VCaP (cell line): ENCODE measurements at regions not wholly inside any gene's neighbourhood (a gene's known extent, or its start where the extent isn't known, plus 50 kb on each side); places are given as distances from the start of the nearest gene placed in this dataset.
"Not testable (repeated sequence)": the region's sequence is repeated elsewhere in the genome, so short reads cannot be mapped to it uniquely, and the experiment has no call there.

Source experiments
- H3K27ac ChIP-seq: fragments of 450-650 bp; 2 replicates; pipeline ENCODE4 v1.5.1; 2017
- TF ChIP-seq, protein P1 (sequence below): fragments of 450-650 bp; conservative IDR thresholded peaks from 2 replicates; pipeline ENCODE4 v1.5.1; 2017; ENCODE audit warnings: mild to moderate bottlenecking, moderate library complexity

DNA sequence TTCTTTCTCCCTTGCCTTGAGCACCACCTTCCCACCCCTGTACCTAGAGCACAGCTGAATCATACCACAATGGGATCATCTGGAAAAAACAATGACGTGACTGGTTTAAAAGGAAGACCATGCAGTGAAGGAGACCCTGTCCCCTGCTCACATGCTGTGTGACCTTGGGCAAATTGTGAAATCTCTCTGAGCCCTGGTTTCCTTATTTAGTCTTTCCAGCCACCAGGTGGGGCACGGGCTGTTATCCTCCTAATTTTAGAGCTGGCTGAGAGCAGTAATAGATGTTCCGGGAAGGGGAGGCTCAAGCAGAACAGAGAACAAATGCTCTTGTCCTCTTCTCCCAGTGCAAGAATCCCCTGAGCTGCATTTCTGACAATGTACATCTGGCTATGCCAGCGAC, 198.3 kb downstream of the RPS24 start:
- TF ChIP-seq, protein P1, sequence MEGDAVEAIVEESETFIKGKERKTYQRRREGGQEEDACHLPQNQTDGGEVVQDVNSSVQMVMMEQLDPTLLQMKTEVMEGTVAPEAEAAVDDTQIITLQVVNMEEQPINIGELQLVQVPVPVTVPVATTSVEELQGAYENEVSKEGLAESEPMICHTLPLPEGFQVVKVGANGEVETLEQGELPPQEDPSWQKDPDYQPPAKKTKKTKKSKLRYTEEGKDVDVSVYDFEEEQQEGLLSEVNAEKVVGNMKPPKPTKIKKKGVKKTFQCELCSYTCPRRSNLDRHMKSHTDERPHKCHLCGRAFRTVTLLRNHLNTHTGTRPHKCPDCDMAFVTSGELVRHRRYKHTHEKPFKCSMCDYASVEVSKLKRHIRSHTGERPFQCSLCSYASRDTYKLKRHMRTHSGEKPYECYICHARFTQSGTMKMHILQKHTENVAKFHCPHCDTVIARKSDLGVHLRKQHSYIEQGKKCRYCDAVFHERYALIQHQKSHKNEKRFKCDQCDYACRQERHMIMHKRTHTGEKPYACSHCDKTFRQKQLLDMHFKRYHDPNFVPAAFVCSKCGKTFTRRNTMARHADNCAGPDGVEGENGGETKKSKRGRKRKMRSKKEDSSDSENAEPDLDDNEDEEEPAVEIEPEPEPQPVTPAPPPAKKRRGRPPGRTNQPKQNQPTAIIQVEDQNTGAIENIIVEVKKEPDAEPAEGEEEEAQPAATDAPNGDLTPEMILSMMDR = peak; percentile 22; the same call in 1 of the 2 replicates
- no peak overlapping the region for H3K27ac ChIP-seq

DNA sequence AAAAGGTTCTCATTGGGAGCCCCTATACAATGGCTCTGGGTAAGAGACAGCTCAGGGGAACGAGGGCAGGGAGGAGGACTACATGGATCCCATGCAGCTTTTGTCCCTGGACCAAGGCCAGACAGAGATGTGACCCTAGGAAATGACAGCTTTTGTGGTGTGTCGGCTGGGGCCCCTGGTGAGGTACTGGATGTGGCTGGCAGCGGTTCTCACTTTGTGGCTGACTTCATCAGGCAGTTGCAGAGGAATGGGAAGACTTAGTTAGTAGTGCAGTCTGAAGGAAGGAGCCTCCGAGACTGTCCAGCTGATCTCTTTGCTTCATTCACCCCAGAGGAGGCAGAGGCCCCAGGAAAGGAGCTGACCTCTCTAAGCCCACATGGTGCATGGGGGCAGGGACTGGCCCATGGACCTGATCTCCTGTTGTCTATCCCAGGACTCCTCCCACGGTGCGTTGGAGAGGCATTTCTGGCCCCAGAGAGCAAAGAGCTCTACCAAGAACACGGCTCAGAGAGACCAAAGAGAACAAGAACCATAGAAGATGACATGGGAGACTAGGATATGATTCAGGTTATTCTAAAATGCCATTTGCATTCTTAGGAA, 202.9 kb downstream of the RPS24 start:
- H3K27ac ChIP-seq = no peak overlapping the region
- TF ChIP-seq, protein P1 = no peak

DNA sequence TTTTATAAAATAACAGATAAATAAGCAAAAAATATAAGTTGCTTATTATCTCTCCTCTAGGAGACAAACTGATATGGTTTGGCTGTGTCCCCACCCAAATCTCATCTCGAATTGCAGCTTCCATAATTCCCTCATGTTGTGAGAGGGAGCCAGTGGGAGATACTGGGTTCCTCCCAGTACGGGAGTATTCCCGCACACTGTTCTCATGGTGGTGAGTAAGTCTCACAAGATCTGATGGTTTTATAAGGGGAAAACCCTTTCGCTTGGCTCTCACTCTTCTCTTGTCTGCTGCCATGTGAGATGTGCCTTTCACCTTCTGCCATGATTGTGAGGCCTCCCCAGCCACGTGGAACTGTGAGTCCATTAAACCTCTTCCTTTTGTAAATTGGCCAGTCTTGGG, 204.3 kb downstream of the RPS24 start:
- H3K27ac ChIP-seq = not testable (repeated sequence)

DNA sequence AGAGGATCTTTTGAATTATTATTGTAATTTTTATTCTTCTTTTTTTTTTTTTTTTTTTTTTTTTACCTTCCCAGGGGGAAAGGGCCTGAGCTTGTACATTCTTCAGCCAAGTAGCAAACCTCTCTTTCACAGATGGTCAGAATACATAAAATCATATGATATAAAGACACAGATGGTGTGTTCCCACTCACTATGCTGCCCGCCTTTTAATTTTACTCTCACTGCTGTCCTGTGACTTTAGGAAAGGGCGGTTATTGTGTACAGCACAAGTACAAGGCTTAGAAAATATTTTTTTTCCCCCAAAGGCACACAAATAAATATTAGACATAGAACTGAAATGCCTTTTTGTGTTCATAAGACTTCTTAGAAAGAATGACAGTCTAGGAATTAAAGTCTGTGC, 213.6 kb downstream of the RPS24 start:
- TF ChIP-seq, protein P1 = no peak
- no peak overlapping the region for H3K27ac ChIP-seq

DNA sequence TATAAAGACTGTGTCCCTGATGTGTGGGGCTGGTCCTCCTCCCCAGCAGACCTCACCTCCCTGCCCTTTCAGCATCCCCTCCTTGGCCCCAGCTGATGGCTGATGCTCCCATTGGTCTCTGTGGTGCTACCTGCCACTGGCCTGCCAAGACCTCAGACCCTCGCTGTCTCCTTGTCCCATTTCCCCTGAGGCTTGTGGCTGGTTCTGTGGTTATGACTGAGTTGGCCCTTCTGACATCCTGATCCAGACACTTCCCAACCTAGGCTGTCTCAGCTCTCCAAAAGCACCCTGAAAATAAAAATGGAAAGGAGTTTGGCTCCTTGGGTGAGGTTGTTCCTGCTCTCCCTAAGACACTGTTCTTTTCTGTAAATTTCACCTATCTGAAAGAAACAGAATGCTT, 214.2 kb downstream of the RPS24 start:
- H3K27ac ChIP-seq = no peak overlapping the region
- TF ChIP-seq, protein P1 = no peak

DNA sequence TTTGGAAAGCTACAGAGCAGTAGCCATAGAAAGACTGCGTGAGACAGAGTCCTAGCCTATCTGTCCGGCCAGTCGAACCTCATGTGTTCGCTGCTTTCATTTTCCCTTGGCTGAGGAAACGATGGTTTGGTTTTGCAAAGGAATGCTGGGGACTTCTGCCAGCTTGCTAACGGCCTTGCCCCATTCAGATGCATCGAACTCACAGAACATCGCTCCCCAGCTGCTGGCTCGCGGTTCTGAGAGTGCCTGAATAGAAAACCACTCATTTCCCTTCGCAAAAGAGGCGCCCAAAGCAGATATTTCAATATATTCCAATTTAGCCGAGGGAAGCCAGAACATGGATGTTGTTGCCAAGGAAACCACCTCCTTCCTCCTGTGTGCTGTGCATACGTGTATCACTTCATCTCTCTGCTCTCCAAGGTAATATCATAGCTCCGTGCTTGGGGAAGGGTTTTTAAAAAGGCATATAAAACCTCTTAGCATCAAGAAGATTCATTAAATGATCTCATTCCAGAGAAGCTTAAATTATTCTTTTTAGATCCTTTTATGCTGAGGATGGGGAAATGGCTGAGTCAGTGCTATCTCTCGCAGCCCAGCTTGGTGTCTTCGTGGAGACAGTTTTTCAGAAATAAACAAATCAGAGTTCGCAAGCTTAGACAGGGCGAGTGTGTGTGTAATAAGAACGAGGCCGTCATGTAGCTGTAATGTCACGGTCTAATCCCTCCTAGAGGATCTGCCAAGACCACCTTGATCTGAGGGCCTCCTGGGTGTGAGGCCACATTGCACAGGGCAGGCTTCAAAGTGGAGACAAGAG, 215.2 kb downstream of the RPS24 start:
- no peak overlapping the region for H3K27ac ChIP-seq
- TF ChIP-seq, protein P1 = no peak

DNA sequence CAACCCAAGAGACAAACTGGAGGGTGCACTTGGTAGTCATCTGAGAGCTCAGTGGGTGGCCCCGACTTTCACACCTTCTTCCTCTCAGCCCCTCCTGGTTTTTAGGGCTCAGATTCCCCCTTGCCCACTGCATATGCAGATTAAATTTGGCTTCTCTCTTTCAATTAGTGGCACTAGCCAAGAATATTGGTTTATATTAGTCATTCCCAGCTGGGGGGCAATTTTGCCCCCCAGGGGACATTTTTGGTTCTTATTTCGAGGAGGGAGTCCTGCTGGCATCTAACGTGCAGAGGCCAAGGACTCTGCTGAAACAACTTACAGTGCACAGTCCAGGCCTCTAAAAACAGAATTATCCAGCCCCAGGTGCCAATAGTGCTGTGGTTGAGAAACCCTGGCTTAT, 216.0 kb downstream of the RPS24 start:
- TF ChIP-seq, protein P1 = no peak
- no peak overlapping the region for H3K27ac ChIP-seq
